HL-60 (cell line): ENCODE measurements at regions not wholly inside any gene's neighbourhood (a gene's known extent, or its start where the extent isn't known, plus 50 kb on each side); places are given as distances from the start of the nearest gene placed in this dataset.

ENCODE experiments used
- CTCF ChIP-seq: IDR thresholded peaks from one replicate; pipeline ENCODE4 v1.5.1; 2011; ENCODE audit warnings: low read length, control low read depth, inconsistent platforms; ENCODE audit not compliant: insufficient read depth
- POLR2AphosphoS5 ChIP-seq: IDR thresholded peaks from 2 replicates; pipeline ENCODE4 v1.6.1; 2012; ENCODE audit warnings: low read depth

GRCh38 chr15:39323706-39324105, 257.2 kb upstream of the THBS1 start:
- TF ChIP-seq CTCF (no peak), POLR2AphosphoS5 (no peak)
